Limb (tissue), 2 donors: ENCODE measurements at regions not wholly inside any gene's neighbourhood (a gene's known extent, or its start where the extent isn't known, plus 50 kb on each side); places are given as distances from the start of the nearest gene placed in this dataset.
"Not testable (repeated sequence)": the region's sequence is repeated elsewhere in the genome, so short reads cannot be mapped to it uniquely, and the experiment has no call there.

Experiments
- DNase-seq, 2 donors: peaks; one replicate each; pipeline ENCODE4 v3.0.0-alpha.2; 2016; ENCODE audit errors: extremely low spot score in 2 of 2

- DNase-seq, result no peak
Measured at GRCh38 chr20:12815231-12815768, 193.5 kb upstream of the SPTLC3 start.

DNA sequence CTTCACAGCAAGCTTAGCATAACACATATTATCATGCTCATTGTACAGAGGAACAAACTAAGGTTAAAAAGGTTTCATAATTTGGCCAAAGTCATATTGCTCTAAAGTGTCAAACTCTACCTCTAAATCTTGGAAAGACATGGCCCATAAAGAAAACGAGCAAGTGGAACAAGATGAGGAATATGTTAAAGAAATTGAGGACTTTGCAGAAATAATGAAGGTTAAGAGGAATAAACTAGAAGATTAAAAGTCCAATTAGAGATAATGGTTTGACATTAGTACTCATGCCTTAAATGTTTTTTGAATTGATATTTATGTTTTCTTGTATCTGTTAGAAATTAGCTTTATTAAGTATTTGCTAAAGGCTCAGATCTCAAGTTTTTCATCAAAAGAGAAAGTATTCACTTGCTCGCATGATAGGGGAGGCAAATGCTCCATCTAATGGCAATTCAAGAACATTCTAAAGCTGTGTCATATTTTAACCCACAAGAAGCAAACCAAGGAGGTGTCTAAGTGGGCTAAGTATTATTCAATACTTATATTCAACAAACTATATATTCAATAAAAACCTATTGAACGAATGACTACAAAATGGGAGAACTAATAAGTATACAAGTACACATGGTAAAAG, 192.9 kb upstream of the SPTLC3 start:
- DNase-seq, result no peak

GRCh38 chr20:12821249-12821648, 187.5 kb upstream of the SPTLC3 start:
- no peak for DNase-seq

GRCh38 chr20:12823734-12824133, 185.0 kb upstream of the SPTLC3 start:
- DNase-seq, result no peak

GRCh38 chr20:12824328-12825225, 184.2 kb upstream of the SPTLC3 start:
- DNase-seq, result peak in 1 of 2 donors; percentile 80

GRCh38 chr20:12825226-12825595, 183.6 kb upstream of the SPTLC3 start:
- no peak for DNase-seq

DNA sequence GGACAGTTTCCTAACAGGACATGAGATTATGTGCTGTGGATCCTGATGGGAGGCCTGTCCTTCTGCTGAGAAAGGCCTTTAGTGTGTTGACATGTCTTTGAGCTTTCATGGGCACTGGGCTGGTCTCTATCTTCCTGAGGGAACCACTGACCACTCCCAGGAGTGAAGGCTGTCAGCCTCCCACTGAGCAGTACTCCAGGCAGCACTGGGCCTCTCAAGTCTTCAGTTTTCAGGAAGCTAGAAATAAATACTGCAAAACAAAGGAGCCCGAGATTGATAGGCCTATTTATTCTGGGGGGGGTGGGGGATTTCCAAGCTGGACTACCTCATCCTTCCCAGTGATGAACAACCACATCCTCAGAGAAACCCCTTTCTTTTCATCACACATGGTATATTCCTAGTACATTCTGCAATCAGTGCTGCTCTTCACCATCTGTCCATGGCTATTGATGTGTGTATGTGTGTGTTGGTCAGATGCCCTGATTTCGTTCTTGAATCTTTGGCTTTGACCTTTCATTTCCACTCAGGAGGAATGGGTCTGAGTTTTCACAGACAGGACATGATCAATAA, 180.9 kb upstream of the SPTLC3 start:
- DNase-seq, result no peak

DNA sequence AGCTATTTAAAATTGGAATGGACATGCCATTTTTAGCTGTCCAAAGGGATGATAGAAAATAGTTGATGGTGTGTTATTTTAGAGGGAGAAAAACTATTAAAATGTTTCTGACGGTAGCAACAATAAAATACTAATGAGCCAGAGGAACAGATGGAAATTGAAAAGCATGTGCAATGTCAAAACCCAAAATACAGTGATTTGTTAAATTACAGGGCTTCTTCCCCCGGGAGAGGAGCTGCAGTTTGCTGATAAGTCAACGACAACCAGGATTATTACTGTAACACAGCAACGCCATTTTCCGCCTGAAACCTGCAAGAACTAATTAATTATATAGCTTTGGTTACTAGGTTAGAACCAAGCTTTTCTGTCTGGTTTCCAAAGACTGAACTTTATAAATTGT, 179.6 kb upstream of the SPTLC3 start:
- DNase-seq, result no peak

GRCh38 chr20:12833861-12834260, 174.9 kb upstream of the SPTLC3 start:
- no peak for DNase-seq

DNA sequence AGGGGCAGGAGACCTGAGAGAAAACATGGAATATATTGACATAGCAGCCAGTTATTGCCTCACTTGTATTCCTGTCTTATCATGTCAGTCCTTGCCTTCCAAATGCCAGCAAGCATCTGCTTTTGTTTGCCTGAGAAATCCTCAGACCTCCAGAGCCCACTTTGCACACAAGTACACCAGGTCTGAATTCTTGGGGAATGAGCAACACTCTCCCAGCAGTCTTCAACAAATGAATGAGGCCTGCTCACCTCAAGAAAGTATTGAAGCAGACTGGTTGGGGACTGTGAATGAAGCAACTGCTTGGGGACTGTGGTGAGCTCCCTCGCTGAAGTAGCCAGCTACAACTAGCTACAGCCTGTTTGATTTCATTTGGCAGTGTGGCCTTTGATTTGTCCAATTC, 172.8 kb upstream of the SPTLC3 start:
- no peak for DNase-seq

- DNase-seq, result no peak
Measured at GRCh38 chr20:12837646-12838045, 171.1 kb upstream of the SPTLC3 start.

- DNase-seq, result no peak
Measured at GRCh38 chr20:12838261-12838866, 170.4 kb upstream of the SPTLC3 start.

DNA sequence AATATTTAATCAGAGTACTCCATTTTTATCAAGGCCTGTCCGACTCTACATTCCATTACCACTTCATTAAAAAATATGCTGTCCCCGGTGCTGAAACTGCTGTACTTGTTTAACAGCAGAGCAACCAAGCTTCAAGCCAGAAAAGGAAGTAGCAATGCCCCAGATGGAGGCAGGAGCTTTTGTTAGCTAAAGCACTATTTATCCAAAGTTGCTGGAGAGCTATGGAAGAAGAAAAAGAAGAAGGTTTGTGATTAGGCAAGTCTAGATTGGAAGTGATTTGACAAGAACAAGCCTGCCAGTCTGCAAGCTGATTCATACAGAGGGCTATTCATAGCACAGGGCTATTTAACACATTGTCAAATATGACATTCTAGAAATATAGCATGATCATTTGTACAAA, 160.9 kb upstream of the SPTLC3 start:
- peak; percentile 35 to 54 for DNase-seq

DNA sequence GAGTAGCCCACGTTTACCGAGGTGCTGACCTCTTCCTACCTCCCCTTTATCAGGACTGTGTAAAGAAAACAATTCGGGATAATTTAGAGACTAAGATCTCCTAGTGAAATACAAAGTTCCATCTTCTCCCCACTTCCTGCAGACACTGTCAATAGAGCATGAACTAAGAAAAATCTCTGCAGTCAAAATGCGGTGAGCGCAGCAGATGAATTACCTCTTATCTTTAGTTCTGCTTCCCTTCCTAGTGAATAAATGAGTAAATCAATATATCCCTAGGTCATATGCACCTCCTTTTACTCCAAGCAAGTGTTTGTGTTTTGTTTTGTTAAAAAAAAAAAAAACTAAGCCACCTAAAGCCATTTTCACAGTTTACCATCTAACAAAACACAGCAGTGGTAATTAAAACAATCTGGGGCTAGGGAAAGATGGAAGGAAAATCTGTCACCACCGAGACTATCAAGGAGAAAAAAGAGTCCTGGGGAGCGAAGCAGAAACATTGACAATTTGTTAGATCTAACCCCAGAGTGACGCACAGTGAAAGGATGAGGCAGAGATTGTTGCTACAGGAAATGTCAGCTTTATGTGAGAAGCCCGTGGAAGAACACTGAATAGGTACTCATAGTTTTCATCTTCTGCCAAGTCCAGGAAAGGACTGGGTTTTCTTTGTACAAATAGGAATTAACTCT, 159.4 kb upstream of the SPTLC3 start:
- no peak for DNase-seq

DNA sequence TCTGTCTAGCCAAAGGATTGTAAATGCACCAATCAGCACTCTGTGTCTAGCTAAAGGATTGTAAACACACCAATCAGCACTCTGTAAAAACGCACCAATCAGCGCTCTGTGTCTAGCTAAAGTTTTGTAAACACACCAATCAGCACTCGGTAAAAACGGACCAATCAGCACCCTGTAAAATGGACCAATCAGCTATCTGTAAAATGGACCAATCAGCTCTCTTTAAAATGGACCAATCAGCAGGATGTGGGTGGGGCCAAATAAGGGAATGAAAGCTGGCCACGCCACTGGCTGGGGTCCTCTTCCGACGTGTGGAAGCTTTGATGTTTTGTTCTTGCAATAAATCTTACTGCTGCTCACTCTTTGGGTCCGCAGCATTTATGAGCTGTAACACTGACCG, 151.1 kb upstream of the SPTLC3 start:
- not testable (repeated sequence) for DNase-seq

- DNase-seq, result no peak
Measured at GRCh38 chr20:12860619-12861247, 148.0 kb upstream of the SPTLC3 start.

GRCh38 chr20:12869669-12870068, 139.1 kb upstream of the SPTLC3 start:
- DNase-seq, result no peak

GRCh38 chr20:12870588-12870987, 138.2 kb upstream of the SPTLC3 start:
- no peak for DNase-seq

- no peak for DNase-seq
Measured at GRCh38 chr20:12874933-12875332, 133.8 kb upstream of the SPTLC3 start.

GRCh38 chr20:12875510-12875909, 133.3 kb upstream of the SPTLC3 start:
- no peak for DNase-seq
